ENCODE measurements at regions not wholly inside any gene's neighbourhood (a gene's known extent, or its start where the extent isn't known, plus 50 kb on each side); places are given as distances from the start of the nearest gene placed in this dataset.

DNA sequence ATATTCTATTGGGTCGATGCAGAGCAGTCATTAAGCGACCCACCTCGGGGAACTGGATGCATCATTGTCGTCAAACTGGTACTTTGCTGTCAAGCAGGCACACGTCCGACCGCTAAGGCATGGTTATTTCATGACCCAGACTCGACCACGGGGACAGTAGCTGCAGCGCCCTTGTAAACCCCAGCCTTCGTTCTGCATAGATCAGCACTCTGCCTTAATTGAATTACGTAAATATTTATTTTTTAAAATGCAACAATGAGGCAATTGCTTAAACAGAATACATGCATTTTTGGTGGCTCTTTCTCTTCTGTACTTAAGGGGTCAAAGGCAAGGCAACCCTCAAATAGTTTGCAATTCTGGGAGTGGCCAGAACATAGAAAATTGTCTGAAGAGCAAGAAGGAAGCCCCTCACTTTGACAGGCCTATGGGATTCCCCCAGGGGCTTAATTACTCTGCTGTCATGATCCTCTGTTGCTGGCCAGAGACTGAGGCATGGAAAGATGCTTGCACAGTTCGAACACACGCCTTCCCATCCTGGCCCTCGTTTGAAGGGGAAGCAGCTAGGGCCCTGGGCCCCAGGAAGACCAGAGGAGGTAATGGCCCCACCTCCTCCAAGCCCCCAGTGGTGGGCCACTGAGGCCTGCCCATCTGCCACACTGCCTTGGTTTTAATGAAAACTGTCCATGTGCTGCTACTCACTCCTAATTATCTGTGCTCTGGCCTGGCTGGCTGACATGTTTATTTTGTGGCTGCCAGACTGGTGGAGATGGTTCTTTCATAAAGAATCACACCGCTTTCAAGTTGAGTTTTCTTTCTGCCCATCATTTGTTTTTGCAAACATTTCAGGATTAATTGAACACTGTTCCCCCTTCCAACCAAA lies 169.7 kb upstream of the MAST4 start:
- no peak for TF ChIP-seq RXRA (IDR thresholded peaks at IDR 0.05; ENCODE audit: borderline replicate concordance, low read depth)
- TF ChIP-seq REST (IDR thresholded peaks at IDR 0.05; ENCODE audit: low read depth, low read length), result no peak
- no peak for TF ChIP-seq CTCF (IDR thresholded peaks at IDR 0.05)
- TF ChIP-seq YY1 (IDR thresholded peaks at IDR 0.05; ENCODE audit: low read depth), result no peak
- TF ChIP-seq TEAD4 (IDR thresholded peaks at IDR 0.05; ENCODE audit: borderline replicate concordance, insufficient read depth), result no peak
- TF ChIP-seq, protein P1, sequence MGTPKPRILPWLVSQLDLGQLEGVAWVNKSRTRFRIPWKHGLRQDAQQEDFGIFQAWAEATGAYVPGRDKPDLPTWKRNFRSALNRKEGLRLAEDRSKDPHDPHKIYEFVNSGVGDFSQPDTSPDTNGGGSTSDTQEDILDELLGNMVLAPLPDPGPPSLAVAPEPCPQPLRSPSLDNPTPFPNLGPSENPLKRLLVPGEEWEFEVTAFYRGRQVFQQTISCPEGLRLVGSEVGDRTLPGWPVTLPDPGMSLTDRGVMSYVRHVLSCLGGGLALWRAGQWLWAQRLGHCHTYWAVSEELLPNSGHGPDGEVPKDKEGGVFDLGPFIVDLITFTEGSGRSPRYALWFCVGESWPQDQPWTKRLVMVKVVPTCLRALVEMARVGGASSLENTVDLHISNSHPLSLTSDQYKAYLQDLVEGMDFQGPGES (IDR thresholded peaks at IDR 0.05; ENCODE audit: low read depth, low read length), result no peak
- no peak for TF ChIP-seq NRF1 (IDR thresholded peaks at IDR 0.05; ENCODE audit: low read depth, low read length)
- TF ChIP-seq SMC3 (IDR thresholded peaks at IDR 0.05; ENCODE audit: low read depth, low read length), result no peak
- TF ChIP-seq POLR2AphosphoS5 (IDR thresholded peaks at IDR 0.05; ENCODE audit: low read depth, low read length), result no peak
- no peak for TF ChIP-seq JUND (IDR thresholded peaks at IDR 0.05)
